H1 (cell line): ENCODE measurements at regions not wholly inside any gene's neighbourhood (a gene's known extent, or its start where the extent isn't known, plus 50 kb on each side); places are given as distances from the start of the nearest gene placed in this dataset.

Experiments
- CTCF ChIA-PET: fragments of 300-600 bp; sonication (Branson Sonifier 250); formaldehyde crosslinking; loops from one replicate; lab custom pipeline; 2021; ENCODE audit not compliant: partially characterized antibody; lab: Charles Lee
- POLR2A ChIA-PET: fragments of 300-600 bp; sonication (Branson Sonifier 250); formaldehyde crosslinking; loops from one replicate; lab custom pipeline; 2021; ENCODE audit warnings: inconsistent platforms; ENCODE audit not compliant: partially characterized antibody; lab: Charles Lee
- DNase-seq, 2 experiments: peaks; one replicate each; pipeline versions ENCODE4 v3.0.0 to v3.0.0-alpha.2; 2010 to 2022; ENCODE audit warnings: low spot score in 2 of 2, low read depth in 1 of 2, mixed read lengths in 1 of 2
- FAIRE-seq: peaks from 2 replicates; lab custom pipeline; 2011; peaks lifted over from hg19 to GRCh38; lab: Jason Lieb, UNC
- H2AFZ ChIP-seq: 2 replicates; pipeline ENCODE4 v1.8.1; 2012; ENCODE audit warnings: low read length, inconsistent platforms
- H2AK5ac ChIP-seq: 2 replicates; pipeline ENCODE4 v1.6.1; 2013; ENCODE audit warnings: low read depth, low read length
- H2BK120ac ChIP-seq: replicated peaks from 2 replicates; pipeline ENCODE3; 2013; ENCODE audit warnings: low read depth, low read length, inconsistent platforms
- H2BK12ac ChIP-seq: 2 replicates; pipeline ENCODE4 v1.6.1; 2013; ENCODE audit warnings: low read depth, low read length
- H2BK15ac ChIP-seq: 2 replicates; pipeline ENCODE4 v1.6.1; 2013; ENCODE audit warnings: low read length
- H2BK20ac ChIP-seq: 2 replicates; pipeline ENCODE4 v1.6.1; 2013; ENCODE audit warnings: low read length
- H2BK5ac ChIP-seq: 2 replicates; pipeline ENCODE4 v1.6.1; 2013; ENCODE audit warnings: low read depth, low read length
- H3K14ac ChIP-seq: 2 replicates; pipeline ENCODE4 v1.6.1; 2013; ENCODE audit warnings: inconsistent platforms; ENCODE audit not compliant: insufficient read length
- H3K18ac ChIP-seq: 2 replicates; pipeline ENCODE4 v1.6.1; 2013; ENCODE audit warnings: low read length; ENCODE audit errors: extremely low read depth
- H3K23ac ChIP-seq: 2 replicates; pipeline ENCODE4 v1.6.1; 2013; ENCODE audit warnings: inconsistent platforms; ENCODE audit not compliant: insufficient read length
- H3K23me2 ChIP-seq: 2 replicates; pipeline ENCODE4 v1.6.1; 2013; ENCODE audit warnings: low read depth, low read length
- H3K27ac ChIP-seq: 2 replicates; pipeline ENCODE4 v1.6.1; 2011; ENCODE audit warnings: low read depth, low read length, inconsistent platforms
- H3K27me3 ChIP-seq, 4 experiments: replicated peaks in 1 of 4; 1 replicate in 1 of 4; 2 replicates in 3 of 4; pipeline versions ENCODE4 v1.6.1 to v1.8.1; 2011 to 2013; ENCODE audit warnings: low read length in 3 of 4, mild to moderate bottlenecking in 3 of 4, inconsistent platforms in 2 of 4, mixed read lengths in 2 of 4, moderate library complexity in 1 of 4; ENCODE audit not compliant: control insufficient read depth in 3 of 4, insufficient read depth in 3 of 4; ENCODE audit errors: extremely low read depth in 1 of 4
- H3K36me3 ChIP-seq, 4 experiments: 2 replicates each; pipeline versions ENCODE4 v1.6.1 to v1.8.1; 2011 to 2013; ENCODE audit warnings: mild to moderate bottlenecking in 4 of 4, low read length in 3 of 4, moderate library complexity in 2 of 4, control low read depth in 1 of 4, inconsistent platforms in 1 of 4; ENCODE audit not compliant: insufficient read depth in 4 of 4, control insufficient read depth in 2 of 4
- H3K4ac ChIP-seq: replicated peaks from 2 replicates; pipeline ENCODE3; 2013; ENCODE audit warnings: low read length, low read depth, mixed read lengths, inconsistent platforms; ENCODE audit not compliant: insufficient read length
- H3K4me1 ChIP-seq, 4 experiments: replicated peaks in 1 of 4; 1 replicate in 1 of 4; 2 replicates in 3 of 4; pipeline versions ENCODE4 v1.6.1 to v1.8.1; 2011 to 2013; ENCODE audit warnings: low read length in 3 of 4, inconsistent platforms in 2 of 4, mixed read lengths in 1 of 4; ENCODE audit not compliant: insufficient read depth in 4 of 4, control insufficient read depth in 3 of 4
- H3K4me2 ChIP-seq, 2 experiments: 2 replicates each; pipeline versions ENCODE4 v1.6.1 to v1.8.1; 2011 to 2013; ENCODE audit warnings: low read depth in 2 of 2, low read length in 2 of 2, control low read depth in 1 of 2, inconsistent platforms in 1 of 2, mild to moderate bottlenecking in 1 of 2; ENCODE audit not compliant: insufficient read depth in 1 of 2
- H3K4me3 ChIP-seq, 4 experiments: fragments of 200-600, 300-600 bp in 1 of 4; sonication (generic), shearing (Covaris generic), sonication (Bioruptor Twin) in 1 of 4; 2 replicates each; pipeline versions ENCODE4 v1.5.1 to v1.8.1; 2011 to 2016; ENCODE audit warnings: low read length in 4 of 4, low read depth in 3 of 4, control low read depth in 2 of 4, inconsistent platforms in 2 of 4, mild to moderate bottlenecking in 2 of 4, mixed read lengths in 1 of 4, moderate library complexity in 1 of 4; ENCODE audit not compliant: insufficient read depth in 2 of 4; ENCODE audit errors: extremely low read depth in 1 of 4
- H3K56ac ChIP-seq: replicated peaks from 2 replicates; pipeline ENCODE3; 2013; ENCODE audit warnings: low read depth, mild to moderate bottlenecking, mixed read lengths, low read length, inconsistent platforms; ENCODE audit not compliant: insufficient read length
- H3K79me1 ChIP-seq: 2 replicates; pipeline ENCODE4 v1.6.1; 2013; ENCODE audit warnings: low read depth, low read length, control low read depth
- H3K79me2 ChIP-seq, 2 experiments: 2 replicates each; pipeline versions ENCODE4 v1.6.1 to v1.8.1; 2012 to 2013; ENCODE audit warnings: low read length in 2 of 2, mild to moderate bottlenecking in 2 of 2, inconsistent platforms in 1 of 2; ENCODE audit not compliant: insufficient read depth in 2 of 2, control insufficient read depth in 1 of 2
- H3K9ac ChIP-seq, 4 experiments: replicated peaks in 1 of 4; 1 replicate in 1 of 4; 2 replicates in 3 of 4; pipeline versions ENCODE4 v1.6.1 to v1.8.1; 2011 to 2013; ENCODE audit warnings: low read depth in 3 of 4, low read length in 3 of 4, control low read depth in 2 of 4, mild to moderate bottlenecking in 2 of 4, moderate library complexity in 2 of 4, inconsistent platforms in 1 of 4; ENCODE audit errors: extremely low read depth in 1 of 4
- H3K9me3 ChIP-seq, 2 experiments: 2 replicates each; pipeline versions ENCODE4 v1.6.1 to v1.8.1; 2012 to 2013; ENCODE audit warnings: mild to moderate bottlenecking in 2 of 2, moderate library complexity in 2 of 2, control low read depth in 1 of 2, inconsistent platforms in 1 of 2, low read depth in 1 of 2, low read length in 1 of 2, mixed read lengths in 1 of 2; ENCODE audit not compliant: insufficient read depth in 2 of 2
- H4K20me1 ChIP-seq, 2 experiments: replicated peaks in 1 of 2; 2 replicates each; pipeline versions ENCODE3 to v1.8.1; 2011 to 2013; ENCODE audit warnings: inconsistent platforms in 2 of 2, low read length in 2 of 2, mild to moderate bottlenecking in 1 of 2; ENCODE audit not compliant: insufficient read depth in 2 of 2, control insufficient read depth in 1 of 2
- H4K5ac ChIP-seq: 2 replicates; pipeline ENCODE4 v1.6.1; 2013; ENCODE audit warnings: low read length, low read depth, mixed read lengths, inconsistent platforms; ENCODE audit not compliant: insufficient read length
- H4K8ac ChIP-seq: 2 replicates; pipeline ENCODE4 v1.8.0; 2013; ENCODE audit warnings: mild to moderate bottlenecking, moderate library complexity, low read length, inconsistent platforms; ENCODE audit not compliant: insufficient read depth; ENCODE audit errors: extremely low read depth
- H4K91ac ChIP-seq: replicated peaks from 2 replicates; pipeline ENCODE3; 2013; ENCODE audit warnings: low read length, mixed read lengths, inconsistent platforms; ENCODE audit not compliant: insufficient read length
- BACH1 ChIP-seq: IDR thresholded peaks from 2 replicates; pipeline ENCODE4 v1.6.1; 2012; ENCODE audit warnings: low read length, improper control_type of control experiment
- CHD2 ChIP-seq: IDR thresholded peaks from 2 replicates; pipeline ENCODE4 v1.6.1; 2012; ENCODE audit warnings: low read length, improper control_type of control experiment
- EZH2 ChIP-seq: fragments of 200-600 bp; sonication (generic); IDR thresholded peaks from 2 replicates; pipeline ENCODE4 v1.7.1; 2012; ENCODE audit warnings: low read depth, mild to moderate bottlenecking, moderate library complexity, low read length, inconsistent platforms; ENCODE audit not compliant: severe bottlenecking
- GTF2F1 ChIP-seq: IDR thresholded peaks from 2 replicates; pipeline ENCODE4 v1.6.1; 2012; ENCODE audit warnings: low read depth, low read length, improper control_type of control experiment, borderline replicate concordance
- JUND ChIP-seq: IDR thresholded peaks from 2 replicates; pipeline ENCODE4 v1.6.1; 2011; ENCODE audit warnings: mild to moderate bottlenecking, improper control_type of control experiment, low read length
- KDM1A ChIP-seq: fragments of 200-600, 300-600 bp; sonication (generic); IDR thresholded peaks from 2 replicates; pipeline ENCODE4 v1.7.1; 2016; ENCODE audit warnings: mild to moderate bottlenecking, low read length, borderline replicate concordance
- SIN3A ChIP-seq, 2 experiments: IDR thresholded peaks in 1 of 2; conservative IDR thresholded peaks in 1 of 2; 2 replicates each; pipeline ENCODE4 v1.6.1; 2011 to 2012; ENCODE audit warnings: low read length in 2 of 2, improper control_type of control experiment in 1 of 2, low read depth in 1 of 2, mild to moderate bottlenecking in 1 of 2
- SP4 ChIP-seq: IDR thresholded peaks from 2 replicates; pipeline ENCODE4 v1.6.1; 2012; ENCODE audit warnings: low read length, inconsistent platforms
- TEAD4 ChIP-seq: IDR thresholded peaks from 2 replicates; pipeline ENCODE4 v1.6.1; 2012; ENCODE audit warnings: low read depth, low read length, inconsistent platforms, mixed read lengths
- WGBS, 2 experiments: shearing (Covaris generic) in 1 of 2; methylation state at CpG; one replicate each; pipeline versions ENCODE4 v1.1.6 to v1.1.7; 2013 to 2015; ENCODE audit warnings: low lambda C conversion rate in 2 of 2, mixed read lengths in 2 of 2, inconsistent platforms in 1 of 2, low coverage in 1 of 2, missing lambda C conversion rate in 1 of 2; ENCODE audit not compliant: insufficient replicate concordance in 2 of 2, insufficient coverage in 1 of 2, insufficient read length in 1 of 2; ENCODE audit errors: extremely low coverage in 1 of 2, missing lambda C conversion rate in 1 of 2; 5-methylcytosine and 5-hydroxymethylcytosine counted together
- TF ChIP-seq, protein P1 (sequence below): IDR thresholded peaks from 2 replicates; pipeline ENCODE4 v1.6.1; 2011; ENCODE audit warnings: low read length, improper control_type of control experiment
- TF ChIP-seq, protein P2 (sequence below): IDR thresholded peaks from 2 replicates; pipeline ENCODE4 v1.6.1; 2012; ENCODE audit warnings: inconsistent platforms

GRCh38 chr4:20181926-20182325 lies 69.8 kb upstream of the SLIT2 start:
- no peak overlapping the region for H3K9ac ChIP-seq
- no peak overlapping the region for H3K18ac ChIP-seq
- H3K27me3 ChIP-seq = no peaks in the 10 kb centered on the region
- 85% methylated on average over 3 of the region's 3 CpGs; no CpG with 5 or more reads in 1 of the 2 experiments for WGBS, 2 experiments
- no peak overlapping the region for H3K27ac ChIP-seq
- no peaks in the 10 kb centered on the region for H4K20me1 ChIP-seq
- H3K36me3 ChIP-seq = no peaks in the 10 kb centered on the region
- no peak overlapping the region for H2BK15ac ChIP-seq
- no peak overlapping the region for H3K56ac ChIP-seq
- H3K23ac ChIP-seq = no peak overlapping the region
- no peak overlapping the region for H4K5ac ChIP-seq
- H2AK5ac ChIP-seq = no peak overlapping the region
- no peak overlapping the region for H2BK20ac ChIP-seq
- CTCF ChIA-PET = interaction anchor here (0.5 to 0.6 kb wide), 2 partner anchors 204 to 932 kb away, joined by 3 to 4 read pairs; no protein-coding TSS in a partner anchor
- H2BK5ac ChIP-seq = no peak overlapping the region
- H3K4ac ChIP-seq = no peak overlapping the region
- H3K23me2 ChIP-seq = no peaks in the 10 kb centered on the region
- no peak overlapping the region for H4K91ac ChIP-seq
- H3K79me1 ChIP-seq = no peaks in the 10 kb centered on the region
- H2BK12ac ChIP-seq = no peak overlapping the region
- POLR2A ChIA-PET = no interaction called here
- H2AFZ ChIP-seq = no peak overlapping the region
- H4K8ac ChIP-seq = no peak overlapping the region
- H3K4me2 ChIP-seq = no peak overlapping the region
- H3K4me3 ChIP-seq = no peak overlapping the region
- no peak overlapping the region for H3K14ac ChIP-seq
- FAIRE-seq (no peak), DNase-seq (no peak)
- no peaks in the 10 kb centered on the region for H3K4me1 ChIP-seq
- peaks cover 0 to 8% of the 10 kb centered on the region in 2 experiments; a peak in 1 of 4 replicates for H3K9me3 ChIP-seq
- no peak overlapping the region for H2BK120ac ChIP-seq
- no peaks in the 10 kb centered on the region for H3K79me2 ChIP-seq
- no peak for TF ChIP-seq CHD2
- no peak for TF ChIP-seq JUND
- TF ChIP-seq, protein P1, sequence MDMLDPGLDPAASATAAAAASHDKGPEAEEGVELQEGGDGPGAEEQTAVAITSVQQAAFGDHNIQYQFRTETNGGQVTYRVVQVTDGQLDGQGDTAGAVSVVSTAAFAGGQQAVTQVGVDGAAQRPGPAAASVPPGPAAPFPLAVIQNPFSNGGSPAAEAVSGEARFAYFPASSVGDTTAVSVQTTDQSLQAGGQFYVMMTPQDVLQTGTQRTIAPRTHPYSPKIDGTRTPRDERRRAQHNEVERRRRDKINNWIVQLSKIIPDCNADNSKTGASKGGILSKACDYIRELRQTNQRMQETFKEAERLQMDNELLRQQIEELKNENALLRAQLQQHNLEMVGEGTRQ = no peak
- no peak for TF ChIP-seq BACH1
- no peak for TF ChIP-seq SP4
- no peak for TF ChIP-seq GTF2F1
- no peak for TF ChIP-seq EZH2
- no peak for TF ChIP-seq KDM1A
- TF ChIP-seq SIN3A (conservative IDR thresholded peaks at IDR 0.05 in 1 of 2, IDR thresholded peaks at IDR 0.05 in 1 of 2; ENCODE audit: low read depth in 1 of 2, low read length in 2 of 2) = no peak
- TF ChIP-seq, protein P2, sequence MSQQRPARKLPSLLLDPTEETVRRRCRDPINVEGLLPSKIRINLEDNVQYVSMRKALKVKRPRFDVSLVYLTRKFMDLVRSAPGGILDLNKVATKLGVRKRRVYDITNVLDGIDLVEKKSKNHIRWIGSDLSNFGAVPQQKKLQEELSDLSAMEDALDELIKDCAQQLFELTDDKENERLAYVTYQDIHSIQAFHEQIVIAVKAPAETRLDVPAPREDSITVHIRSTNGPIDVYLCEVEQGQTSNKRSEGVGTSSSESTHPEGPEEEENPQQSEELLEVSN = no peak
- TF ChIP-seq TEAD4 = no peak
